Hepatic stellate cell (primary cell): ENCODE measurements at regions not wholly inside any gene's neighbourhood (a gene's known extent, or its start where the extent isn't known, plus 50 kb on each side); places are given as distances from the start of the nearest gene placed in this dataset.
A peak's percentile ranks its signal among the peaks of the same experiment; 100 is the strongest.
"Not testable (repeated sequence)": the region's sequence is repeated elsewhere in the genome, so short reads cannot be mapped to it uniquely, and the experiment has no call there.

ENCODE experiments used
- DNase-seq: peaks from one replicate; pipeline ENCODE4 v3.0.0; 2011; ENCODE audit warnings: low spot score

DNA sequence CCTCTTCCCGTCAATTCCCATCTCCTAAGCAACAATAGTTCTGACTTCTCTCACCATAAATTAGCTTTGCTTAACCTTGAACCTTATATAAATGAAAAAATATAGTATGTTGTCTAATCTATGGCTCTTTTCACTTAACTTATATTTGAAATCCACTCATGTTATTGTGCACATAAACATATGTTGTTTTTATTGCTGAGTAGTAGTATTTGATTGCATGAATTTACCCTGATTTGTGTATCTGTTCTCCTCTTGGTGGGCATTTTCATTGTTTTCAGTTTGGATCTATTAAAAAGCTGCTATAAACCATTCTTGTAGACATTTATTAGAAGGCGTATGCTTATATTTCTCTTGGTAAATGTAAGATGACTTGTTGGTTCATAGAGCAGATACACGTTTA lies 874.3 kb upstream of the ZEB2 start:
- DNase-seq, result no peak

GRCh38 chr2:145386973-145387372 lies 867.1 kb upstream of the ZEB2 start:
- DNase-seq, result no peak

DNA sequence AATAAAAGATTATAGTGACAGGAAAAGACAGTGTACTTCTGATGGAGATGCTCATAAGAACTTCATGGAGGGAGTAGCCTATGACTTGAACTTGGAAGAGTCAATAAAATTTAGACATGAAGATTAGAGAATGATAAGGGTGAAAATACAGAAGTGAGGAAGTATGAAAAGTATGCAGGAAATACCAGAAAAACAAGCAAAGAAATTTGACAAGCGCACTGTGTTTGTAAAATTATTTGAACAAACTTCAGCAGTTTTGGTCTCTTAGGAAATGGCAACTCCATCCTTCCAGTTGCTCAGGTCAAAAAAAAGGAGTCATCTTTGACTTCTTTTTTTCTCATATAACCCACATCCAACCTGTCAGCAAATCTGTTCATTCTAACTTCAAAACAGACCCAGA lies 864.0 kb upstream of the ZEB2 start:
- no peak for DNase-seq

GRCh38 chr2:145380436-145381017 lies 860.6 kb upstream of the ZEB2 start:
- peak; percentile 11 for DNase-seq

DNA sequence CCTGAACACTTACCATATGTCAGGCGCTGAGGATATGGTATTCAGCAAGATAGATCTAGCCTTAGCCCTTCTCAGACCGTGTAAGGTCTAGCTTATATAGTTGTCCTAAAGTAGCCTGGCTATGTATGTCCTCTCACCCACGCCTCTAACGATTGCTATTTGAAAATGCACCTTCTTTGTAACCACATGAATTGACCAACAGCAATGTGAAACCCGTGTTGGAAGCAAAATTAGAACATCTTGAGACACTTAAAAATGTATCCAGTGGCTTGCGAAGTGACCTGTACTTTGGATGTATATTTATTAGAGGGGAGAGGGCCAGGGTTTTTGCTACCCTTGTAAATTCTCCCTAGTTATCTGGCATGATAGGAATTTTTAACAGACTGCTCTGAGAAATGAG lies 860.0 kb upstream of the ZEB2 start:
- DNase-seq, result no peak

DNA sequence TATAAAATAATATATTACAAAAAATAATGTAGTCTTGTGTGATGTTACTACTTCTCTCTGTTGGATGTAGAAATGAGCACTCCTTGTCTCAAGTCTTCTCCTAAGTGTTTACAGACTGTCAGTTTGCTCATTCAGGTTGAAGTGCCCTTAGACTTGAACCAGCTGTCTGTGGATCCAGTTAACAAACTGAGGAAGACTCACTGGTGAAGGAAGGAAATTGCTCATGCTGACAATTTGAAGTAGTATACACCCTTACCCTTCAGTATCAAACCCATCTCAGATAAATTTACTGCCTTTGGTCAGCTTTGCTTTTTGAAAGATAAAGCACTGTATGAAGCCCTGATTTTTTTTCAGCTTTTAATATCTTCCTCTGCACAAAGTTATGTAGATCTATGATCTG lies 854.2 kb upstream of the ZEB2 start:
- DNase-seq, result no peak

DNA sequence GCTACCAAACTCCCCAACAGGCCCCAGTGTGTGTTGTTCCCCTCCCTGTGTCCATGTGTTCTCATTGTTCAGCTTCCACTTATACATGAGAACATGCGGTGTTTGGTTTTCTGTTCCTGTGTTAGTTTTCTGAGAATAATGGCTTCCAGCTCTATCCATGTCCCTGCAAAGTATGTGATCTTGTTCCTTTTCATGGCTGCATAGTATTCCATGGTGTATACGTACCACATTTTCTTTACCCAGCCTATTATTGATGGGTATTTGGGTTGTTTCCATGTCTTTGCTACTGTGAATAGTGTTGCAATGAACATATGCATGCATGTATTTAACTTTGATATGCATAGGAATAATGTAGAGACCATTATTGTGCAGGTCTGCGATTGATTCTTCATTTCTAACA lies 847.4 kb upstream of the ZEB2 start:
- DNase-seq, result not testable (repeated sequence)

DNA sequence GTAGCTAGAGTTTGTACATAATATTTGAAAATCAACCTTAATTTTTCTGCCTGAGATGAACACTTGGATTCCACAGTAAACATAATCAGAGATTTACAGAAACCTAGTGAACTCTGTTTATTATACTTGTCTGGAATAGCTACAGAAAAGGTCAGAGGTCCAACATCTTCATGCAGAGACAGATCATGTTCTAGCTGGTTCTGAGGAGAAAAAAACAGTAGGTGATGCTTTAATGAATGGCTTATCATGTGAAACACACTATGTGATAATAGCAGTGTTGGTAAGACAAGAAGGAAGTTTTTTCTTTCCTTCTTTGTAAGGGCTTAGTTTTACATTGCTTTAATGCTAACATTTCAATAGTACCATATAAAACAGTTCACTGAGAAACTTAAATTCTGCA lies 846.4 kb upstream of the ZEB2 start:
- DNase-seq, result no peak

DNA sequence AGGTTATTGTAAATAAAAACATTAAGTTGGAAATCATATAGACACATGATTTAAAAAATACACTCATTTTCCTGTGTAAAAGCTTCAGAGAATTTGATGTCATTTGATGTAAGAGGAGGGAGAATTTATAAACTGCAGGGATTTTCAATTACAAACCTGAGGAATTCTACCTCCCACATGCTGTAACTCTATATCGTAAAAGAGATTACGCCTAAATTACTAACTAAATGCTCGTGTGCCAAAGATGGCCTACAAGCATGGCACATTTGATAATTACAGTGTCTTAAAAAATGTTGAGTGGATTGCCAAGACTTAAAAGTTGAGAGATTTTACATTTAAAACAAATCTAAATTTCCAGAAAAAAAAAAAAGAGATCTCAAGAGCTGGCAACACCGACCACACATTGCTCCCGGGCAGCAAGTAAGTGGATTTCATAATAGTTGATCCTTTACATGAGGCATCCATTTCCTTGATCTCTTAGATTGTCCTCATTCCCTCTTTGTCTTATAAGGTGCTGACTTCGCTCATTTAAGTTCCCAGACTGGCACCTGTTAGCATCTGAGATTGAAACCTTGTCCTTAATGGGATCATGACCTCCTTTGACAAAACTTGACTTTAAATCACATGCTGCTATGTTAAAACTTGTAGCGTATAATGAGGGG lies 840.3 kb upstream of the ZEB2 start:
- DNase-seq, result no peak

DNA sequence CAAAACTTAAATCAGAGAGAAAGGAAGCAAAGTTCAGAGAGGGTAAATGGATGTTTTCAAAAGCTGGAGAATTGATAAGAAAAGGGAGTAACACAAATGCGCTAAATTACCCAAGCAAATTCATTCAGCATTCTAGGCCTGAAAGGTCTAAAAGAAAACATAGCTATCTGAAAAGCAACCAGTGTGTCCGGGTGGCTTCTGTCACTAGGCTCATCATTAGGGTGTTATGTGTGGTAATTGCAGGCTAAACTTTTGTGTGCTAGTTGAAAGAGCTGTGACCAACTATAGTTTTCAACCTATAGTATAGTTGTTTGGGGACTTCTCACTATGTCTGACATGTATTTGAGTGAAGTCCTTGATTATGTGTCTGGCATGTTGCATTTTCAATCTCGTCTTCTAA lies 839.6 kb upstream of the ZEB2 start:
- DNase-seq, result no peak

GRCh38 chr2:145356056-145356455 lies 836.1 kb upstream of the ZEB2 start:
- DNase-seq, result no peak

GRCh38 chr2:145352484-145352883 lies 832.6 kb upstream of the ZEB2 start:
- DNase-seq, result no peak

GRCh38 chr2:145351864-145352425 lies 832.0 kb upstream of the ZEB2 start:
- no peak for DNase-seq

DNA sequence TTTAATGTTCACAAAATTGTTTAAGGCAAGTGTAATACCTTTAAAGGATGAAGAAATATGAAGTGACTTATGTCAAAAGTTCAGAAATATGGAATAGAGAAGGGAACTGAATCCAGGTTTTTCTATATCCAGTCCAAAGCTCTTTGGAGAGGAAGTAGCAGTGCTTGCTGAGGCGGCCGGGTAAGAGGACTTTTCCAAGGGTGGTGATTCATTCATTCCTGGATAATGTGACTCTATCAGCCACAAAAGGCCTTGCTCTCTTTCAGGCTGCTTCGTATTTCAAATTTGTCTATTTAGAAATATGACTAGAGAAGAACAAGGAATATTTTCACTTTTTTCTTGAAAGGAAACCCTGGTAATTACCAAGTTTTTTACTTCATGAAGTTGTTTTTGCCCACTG lies 830.1 kb upstream of the ZEB2 start:
- DNase-seq, result peak; percentile 5

DNA sequence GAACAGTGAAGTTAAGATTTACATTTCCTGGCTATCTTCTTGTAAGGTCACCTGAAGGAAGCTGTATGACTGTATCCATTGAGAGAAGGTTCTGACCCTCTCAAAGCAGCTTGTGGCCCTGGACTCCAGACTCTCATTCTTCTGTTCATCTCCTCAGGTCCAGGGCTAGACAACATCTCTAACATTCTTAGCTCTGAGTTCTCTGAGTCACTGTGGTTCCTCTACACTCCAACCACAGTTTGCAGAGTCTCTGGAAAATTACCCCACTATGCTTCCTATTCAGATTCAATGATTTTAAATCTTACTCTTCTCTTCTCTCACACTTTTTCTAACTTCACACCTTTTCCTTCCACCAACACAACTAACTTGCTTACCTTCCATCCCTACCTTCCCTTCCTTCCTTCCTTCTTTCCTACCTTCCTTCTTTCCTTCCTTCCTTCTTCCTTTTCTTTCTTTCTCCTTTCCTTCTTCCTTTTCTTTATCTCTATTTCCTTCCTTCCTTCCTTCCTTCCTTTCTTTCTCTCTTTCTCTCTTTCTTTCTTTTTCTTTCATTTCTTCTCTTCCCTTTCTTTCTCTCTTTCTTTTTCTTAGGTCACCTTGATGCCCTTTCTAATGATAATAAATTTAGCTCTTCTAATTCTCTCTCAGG lies 824.3 kb upstream of the ZEB2 start:
- DNase-seq, result no peak

GRCh38 chr2:145343287-145343686 lies 823.4 kb upstream of the ZEB2 start:
- DNase-seq, result no peak

- DNase-seq, result no peak
Measured at GRCh38 chr2:145341536-145341935, 821.6 kb upstream of the ZEB2 start.

DNA sequence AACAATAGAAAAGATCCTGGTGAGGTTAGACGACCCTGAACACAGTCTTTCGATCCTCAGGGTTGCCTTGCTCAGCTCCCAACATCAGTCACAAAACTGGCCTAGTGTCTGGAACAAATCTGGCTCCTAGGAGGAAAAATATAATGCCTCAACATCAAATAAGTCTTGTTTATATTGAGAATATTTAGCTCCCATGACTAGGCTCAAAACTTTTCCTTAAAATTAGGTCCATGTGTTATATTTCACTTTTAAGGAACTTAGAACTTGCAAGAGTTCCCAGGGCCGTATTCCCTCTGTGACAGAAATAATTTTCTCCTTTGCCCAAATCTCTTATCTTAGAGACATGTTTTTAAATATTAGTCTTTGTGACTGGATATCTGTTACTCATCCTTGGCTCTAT lies 819.7 kb upstream of the ZEB2 start:
- DNase-seq, result no peak

- DNase-seq, result no peak
Measured at GRCh38 chr2:145332210-145332898, 812.4 kb upstream of the ZEB2 start.

GRCh38 chr2:145329971-145330370 lies 810.1 kb upstream of the ZEB2 start:
- DNase-seq, result no peak

DNA sequence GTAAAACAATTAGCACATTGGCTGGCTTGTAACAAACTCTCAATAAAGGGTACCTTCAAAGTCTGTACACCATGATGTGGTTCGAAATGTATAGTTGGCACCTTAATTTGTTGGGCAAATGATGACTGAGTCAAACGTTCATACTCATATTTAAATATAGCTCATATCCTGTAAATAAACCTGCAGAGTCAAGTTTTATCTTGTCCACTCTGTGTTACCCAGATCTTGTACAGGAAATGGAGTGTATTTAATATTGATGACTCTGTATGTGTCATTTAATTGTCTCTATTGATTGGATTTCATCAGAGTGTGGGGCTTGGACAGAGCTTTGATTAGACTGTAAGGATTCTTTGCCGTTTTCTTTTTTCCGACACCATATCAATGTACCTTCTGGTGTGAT lies 805.6 kb upstream of the ZEB2 start:
- no peak for DNase-seq

DNA sequence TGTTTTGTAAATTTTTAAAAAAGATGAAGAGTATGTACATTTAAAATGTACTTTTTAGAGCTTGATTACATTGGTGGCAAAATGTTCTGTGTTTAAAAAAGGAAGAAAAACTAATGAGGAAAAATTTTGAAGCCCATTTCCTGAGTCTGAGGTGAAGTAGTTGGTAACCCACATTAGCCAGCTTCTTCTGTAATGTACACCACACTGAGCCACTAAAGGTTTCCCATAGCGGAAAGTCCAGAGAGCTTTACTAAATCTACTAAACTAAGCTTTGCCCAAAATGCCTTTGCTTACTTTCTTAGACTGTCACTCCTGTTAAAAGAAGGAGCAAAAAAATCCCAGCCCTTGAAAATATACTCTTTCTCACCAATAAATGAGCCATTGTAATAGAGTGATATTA lies 804.8 kb upstream of the ZEB2 start:
- no peak for DNase-seq

GRCh38 chr2:145323512-145323911 lies 803.6 kb upstream of the ZEB2 start:
- DNase-seq, result no peak
